ELR (cell line): ENCODE measurements at regions not wholly inside any gene's neighbourhood (a gene's known extent, or its start where the extent isn't known, plus 50 kb on each side); places are given as distances from the start of the nearest gene placed in this dataset.
A peak's percentile ranks its signal among the peaks of the same experiment; 100 is the strongest.

Experiments used
- DNase-seq: peaks from one replicate; pipeline ENCODE4 v3.0.0-alpha.2; 2015; ENCODE audit warnings: low read depth

- peak; percentile 21 for DNase-seq
Observed at GRCh38 chr11:15737320-15737719, 619.0 kb downstream of the SOX6 start.

- no peak for DNase-seq
Observed at GRCh38 chr11:15738931-15739330, 617.4 kb downstream of the SOX6 start.

- peak; percentile 27 for DNase-seq
Observed at GRCh38 chr11:15742626-15743519, 613.5 kb downstream of the SOX6 start.

- no peak for DNase-seq
Observed at GRCh38 chr11:15744693-15745092, 611.7 kb downstream of the SOX6 start.

GRCh38 chr11:15745266-15745665 lies 611.1 kb downstream of the SOX6 start:
- peak; percentile 60 for DNase-seq

GRCh38 chr11:15747671-15748070 lies 608.7 kb downstream of the SOX6 start:
- peak; percentile 15 for DNase-seq

- DNase-seq, result no peak
Observed at GRCh38 chr11:15748132-15748531, 608.2 kb downstream of the SOX6 start.

GRCh38 chr11:15748741-15749140 lies 607.6 kb downstream of the SOX6 start:
- DNase-seq, result no peak

GRCh38 chr11:15750535-15751308 lies 605.6 kb downstream of the SOX6 start:
- no peak for DNase-seq

GRCh38 chr11:15754221-15754620 lies 602.1 kb downstream of the SOX6 start:
- no peak for DNase-seq

GRCh38 chr11:15757048-15757698 lies 599.2 kb downstream of the SOX6 start:
- peak; percentile 14 for DNase-seq

- DNase-seq, result no peak
Observed at GRCh38 chr11:15758857-15759465, 597.4 kb downstream of the SOX6 start.

GRCh38 chr11:15761235-15761634 lies 595.1 kb downstream of the SOX6 start:
- no peak for DNase-seq

GRCh38 chr11:15764326-15764725 lies 592.0 kb downstream of the SOX6 start:
- DNase-seq, result no peak

GRCh38 chr11:15764948-15765347 lies 591.4 kb downstream of the SOX6 start:
- DNase-seq, result no peak

- DNase-seq, result no peak
Observed at GRCh38 chr11:15765530-15765929, 590.8 kb downstream of the SOX6 start.

- no peak for DNase-seq
Observed at GRCh38 chr11:15768321-15768720, 588.0 kb downstream of the SOX6 start.

- no peak for DNase-seq
Observed at GRCh38 chr11:15769203-15769602, 587.1 kb downstream of the SOX6 start.

GRCh38 chr11:15770798-15771414 lies 585.4 kb downstream of the SOX6 start:
- DNase-seq, result peak; percentile 17

- no peak for DNase-seq
Observed at GRCh38 chr11:15772547-15772946, 583.8 kb downstream of the SOX6 start.

- DNase-seq, result no peak
Observed at GRCh38 chr11:15772981-15773380, 583.4 kb downstream of the SOX6 start.
